HFF-Myc (cell line): ENCODE measurements at regions not wholly inside any gene's neighbourhood (a gene's known extent, or its start where the extent isn't known, plus 50 kb on each side); places are given as distances from the start of the nearest gene placed in this dataset.

Experiments
- DNase-seq: peaks from one replicate; pipeline ENCODE4 v3.0.0-alpha.2; 2011; ENCODE audit warnings: low read depth; ENCODE audit errors: extremely low read depth
- H3K4me3 ChIP-seq: replicated peaks from 2 replicates; pipeline ENCODE4 v1.5.1; 2011; ENCODE audit warnings: low read depth, mild to moderate bottlenecking, control low read depth, low read length
- TF ChIP-seq, protein P1 (sequence below): IDR thresholded peaks from 2 replicates; pipeline ENCODE4 v1.5.1; 2012; ENCODE audit warnings: mild to moderate bottlenecking, low read depth, low read length, control low read depth; ENCODE audit errors: missing control alignments

DNA sequence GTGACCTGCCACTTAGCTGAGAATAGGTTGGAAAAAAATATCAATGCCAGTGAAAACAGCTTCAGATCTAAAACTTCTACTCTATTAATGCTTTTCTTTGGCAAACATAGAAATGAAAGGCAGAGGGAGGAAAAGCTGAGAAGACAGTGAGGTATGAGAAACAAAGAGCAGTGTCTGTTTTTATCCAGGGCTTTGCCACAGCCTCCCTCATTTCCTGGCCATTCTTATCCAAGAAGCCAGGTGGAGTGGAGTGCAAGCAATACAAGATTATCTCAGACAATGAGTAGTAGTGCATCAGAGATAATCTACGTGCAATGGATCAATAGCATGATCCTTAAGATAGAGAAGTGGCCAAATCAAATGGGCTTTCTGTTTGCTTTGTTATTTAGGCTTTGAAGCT is 808.7 kb upstream of the PIK3C3 start:
- TF ChIP-seq, protein P1, sequence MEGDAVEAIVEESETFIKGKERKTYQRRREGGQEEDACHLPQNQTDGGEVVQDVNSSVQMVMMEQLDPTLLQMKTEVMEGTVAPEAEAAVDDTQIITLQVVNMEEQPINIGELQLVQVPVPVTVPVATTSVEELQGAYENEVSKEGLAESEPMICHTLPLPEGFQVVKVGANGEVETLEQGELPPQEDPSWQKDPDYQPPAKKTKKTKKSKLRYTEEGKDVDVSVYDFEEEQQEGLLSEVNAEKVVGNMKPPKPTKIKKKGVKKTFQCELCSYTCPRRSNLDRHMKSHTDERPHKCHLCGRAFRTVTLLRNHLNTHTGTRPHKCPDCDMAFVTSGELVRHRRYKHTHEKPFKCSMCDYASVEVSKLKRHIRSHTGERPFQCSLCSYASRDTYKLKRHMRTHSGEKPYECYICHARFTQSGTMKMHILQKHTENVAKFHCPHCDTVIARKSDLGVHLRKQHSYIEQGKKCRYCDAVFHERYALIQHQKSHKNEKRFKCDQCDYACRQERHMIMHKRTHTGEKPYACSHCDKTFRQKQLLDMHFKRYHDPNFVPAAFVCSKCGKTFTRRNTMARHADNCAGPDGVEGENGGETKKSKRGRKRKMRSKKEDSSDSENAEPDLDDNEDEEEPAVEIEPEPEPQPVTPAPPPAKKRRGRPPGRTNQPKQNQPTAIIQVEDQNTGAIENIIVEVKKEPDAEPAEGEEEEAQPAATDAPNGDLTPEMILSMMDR = no peak
- DNase-seq = no peak
- H3K4me3 ChIP-seq = no peak overlapping the region

GRCh38 chr18:41145516-41145915 is 809.5 kb upstream of the PIK3C3 start:
- no peak for DNase-seq
- TF ChIP-seq, protein P1 = no peak

DNA sequence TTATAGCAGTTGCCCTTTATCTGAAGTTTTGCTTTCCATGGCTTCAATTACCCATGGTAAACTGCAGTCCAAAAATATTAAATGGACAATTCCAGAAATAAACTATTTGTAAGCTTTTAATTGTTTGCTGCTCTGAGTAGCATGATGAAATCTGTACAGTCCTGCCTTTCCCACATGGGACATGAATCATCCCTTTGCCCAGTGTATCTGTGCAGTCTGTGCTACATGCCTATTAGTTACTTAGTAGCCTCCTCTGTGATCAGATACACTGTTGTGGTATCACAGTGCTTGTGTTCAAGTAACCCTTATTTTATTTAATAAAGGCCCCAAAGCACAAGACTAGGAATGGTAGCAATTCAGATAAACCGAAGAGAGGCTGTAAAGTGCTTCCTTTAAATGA is 810.6 kb upstream of the PIK3C3 start:
- no peak overlapping the region for H3K4me3 ChIP-seq
- DNase-seq = no peak
- TF ChIP-seq, protein P1 = no peak

More at GRCh38 chr18:41145516-41145915, 809.5 kb upstream of the PIK3C3 start:
- no peak overlapping the region for H3K4me3 ChIP-seq

DNA sequence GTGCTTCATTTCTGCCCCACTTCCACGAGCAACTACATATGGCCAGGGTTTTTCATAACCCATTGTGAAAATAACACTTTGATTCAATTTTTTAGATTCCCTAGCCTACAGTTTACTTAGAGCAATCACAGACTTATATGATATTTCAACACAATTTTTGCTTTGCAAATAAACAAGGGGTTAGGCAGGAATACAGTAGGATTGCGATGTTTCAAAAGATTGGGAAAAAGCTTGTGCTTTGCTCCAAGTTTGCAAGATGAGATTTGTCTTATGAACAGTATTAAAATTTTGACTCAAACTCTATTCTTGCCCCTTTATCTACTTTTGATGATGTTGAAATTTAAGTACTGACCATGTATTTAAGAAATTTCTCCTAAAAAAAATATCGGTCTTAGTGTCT is 814.5 kb upstream of the PIK3C3 start:
- DNase-seq = no peak
- TF ChIP-seq, protein P1 = no peak
- no peak overlapping the region for H3K4me3 ChIP-seq

- H3K4me3 ChIP-seq = no peak overlapping the region
- TF ChIP-seq, protein P1 = no peak
- DNase-seq = no peak
Measured at GRCh38 chr18:41135146-41135545, 819.9 kb upstream of the PIK3C3 start.

GRCh38 chr18:41134426-41134825 is 820.6 kb upstream of the PIK3C3 start:
- TF ChIP-seq, protein P1 = no peak
- no peak for DNase-seq
- no peak overlapping the region for H3K4me3 ChIP-seq

DNA sequence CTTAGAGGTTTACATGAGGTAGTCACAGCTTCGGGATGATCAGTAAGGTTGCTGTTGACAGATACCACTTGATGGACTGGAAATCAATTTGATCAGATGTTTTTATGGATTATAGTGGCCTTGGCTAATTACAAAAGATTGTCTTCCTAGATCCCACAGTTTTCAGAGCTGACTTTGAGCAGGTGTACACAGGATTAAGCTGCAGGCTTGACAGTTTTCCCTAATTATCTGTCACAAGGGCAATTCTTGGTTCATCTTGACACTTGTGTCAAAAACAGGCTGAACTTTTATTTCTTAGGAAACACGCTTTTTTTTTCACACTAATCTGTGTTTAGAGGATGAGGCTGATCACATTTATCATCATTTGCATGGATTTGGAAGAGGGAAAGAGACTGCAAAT is 824.0 kb upstream of the PIK3C3 start:
- no peak overlapping the region for H3K4me3 ChIP-seq
- no peak for DNase-seq
- TF ChIP-seq, protein P1 = no peak
